NT2/D1 (cell line): ENCODE measurements at regions not wholly inside any gene's neighbourhood (a gene's known extent, or its start where the extent isn't known, plus 50 kb on each side); places are given as distances from the start of the nearest gene placed in this dataset.

Source experiments
- SUZ12 ChIP-seq: IDR thresholded peaks from 2 replicates; pipeline ENCODE4 v1.6.1; 2011; ENCODE audit not compliant: insufficient read length, insufficient read depth; ENCODE audit errors: extremely low read depth
- YY1 ChIP-seq: IDR thresholded peaks from 2 replicates; pipeline ENCODE4 v1.6.1; 2011; ENCODE audit not compliant: insufficient read length, insufficient read depth

GRCh38 chr16:62853887-62854286 lies 817.6 kb upstream of the CDH8 start:
- TF ChIP-seq SUZ12 (no peak), YY1 (no peak)
